GM12878 (cell line): ENCODE measurements at regions not wholly inside any gene's neighbourhood (a gene's known extent, or its start where the extent isn't known, plus 50 kb on each side); places are given as distances from the start of the nearest gene placed in this dataset.

Experiments
- CBX3 ChIP-seq: fragments of 200-600 bp; sonication (generic); IDR thresholded peaks from 2 replicates; pipeline ENCODE4 v1.6.1; 2016; ENCODE audit warnings: low read depth, borderline replicate concordance
- IRF3 ChIP-seq: fragments of 450-650 bp; IDR thresholded peaks from 2 replicates; pipeline ENCODE4 v1.6.1; 2014; ENCODE audit warnings: mild to moderate bottlenecking
- MXI1 ChIP-seq: fragments of 150-350 bp; IDR thresholded peaks from 2 replicates; pipeline ENCODE4 v1.6.1; 2011; ENCODE audit warnings: low read depth, mild to moderate bottlenecking, inconsistent platforms, low read length, improper control_type of control experiment
- MYC ChIP-seq: IDR thresholded peaks from 2 replicates; pipeline ENCODE4 v1.6.1; 2011; ENCODE audit warnings: mild to moderate bottlenecking, low read length, moderate library complexity, inconsistent platforms; ENCODE audit not compliant: insufficient read depth, insufficient replicate concordance, insufficient read length, severe bottlenecking
- PML ChIP-seq: IDR thresholded peaks from 2 replicates; pipeline ENCODE4 v1.6.1; 2012; ENCODE audit warnings: low read length, inconsistent platforms
- RAD51 ChIP-seq: fragments of 450-650 bp; IDR thresholded peaks from 2 replicates; pipeline ENCODE4 v1.6.1; 2016; ENCODE audit warnings: moderate library complexity, mild to moderate bottlenecking, inconsistent platforms
- RUNX3 ChIP-seq: IDR thresholded peaks from 2 replicates; pipeline ENCODE4 v1.6.1; 2012; ENCODE audit warnings: low read length, inconsistent platforms
- SMAD1 ChIP-seq: fragments of 450-650 bp; IDR thresholded peaks from 2 replicates; pipeline ENCODE4 v1.6.1; 2018; ENCODE audit warnings: mild to moderate bottlenecking, low read depth; ENCODE audit not compliant: partially characterized antibody
- SP1 ChIP-seq: IDR thresholded peaks from one replicate; pipeline ENCODE4 v1.6.1; 2011; ENCODE audit warnings: low read depth, low read length
- WRNIP1 ChIP-seq: IDR thresholded peaks from 2 replicates; pipeline ENCODE4 v1.6.1; 2011; ENCODE audit warnings: low read depth, low read length, improper control_type of control experiment, borderline replicate concordance
- ZBTB33 ChIP-seq: fragments of 450-650 bp; IDR thresholded peaks from 2 replicates; pipeline ENCODE4 v1.6.1; 2017; ENCODE audit warnings: mild to moderate bottlenecking
- ZNF384 ChIP-seq: IDR thresholded peaks from 2 replicates; pipeline ENCODE4 v1.6.1; 2012; ENCODE audit warnings: low read depth, mild to moderate bottlenecking, low read length, improper control_type of control experiment, borderline replicate concordance
- ZNF687 ChIP-seq: fragments of 450-650 bp; IDR thresholded peaks from 2 replicates; pipeline ENCODE4 v1.6.1; 2017; ENCODE audit warnings: mild to moderate bottlenecking, moderate library complexity
- TF ChIP-seq, protein P1 (sequence below): IDR thresholded peaks from 2 replicates; pipeline ENCODE4 v1.6.1; 2012; ENCODE audit warnings: low read length, inconsistent platforms

- TF ChIP-seq ZNF687 (no peak), SMAD1 (no peak), ZBTB33 (no peak), PML (no peak), MXI1 (no peak), WRNIP1 (no peak), RAD51 (no peak), SP1 (no peak), CBX3 (no peak), IRF3 (no peak), MYC (no peak), RUNX3 (no peak), ZNF384 (no peak)
- TF ChIP-seq, protein P1, sequence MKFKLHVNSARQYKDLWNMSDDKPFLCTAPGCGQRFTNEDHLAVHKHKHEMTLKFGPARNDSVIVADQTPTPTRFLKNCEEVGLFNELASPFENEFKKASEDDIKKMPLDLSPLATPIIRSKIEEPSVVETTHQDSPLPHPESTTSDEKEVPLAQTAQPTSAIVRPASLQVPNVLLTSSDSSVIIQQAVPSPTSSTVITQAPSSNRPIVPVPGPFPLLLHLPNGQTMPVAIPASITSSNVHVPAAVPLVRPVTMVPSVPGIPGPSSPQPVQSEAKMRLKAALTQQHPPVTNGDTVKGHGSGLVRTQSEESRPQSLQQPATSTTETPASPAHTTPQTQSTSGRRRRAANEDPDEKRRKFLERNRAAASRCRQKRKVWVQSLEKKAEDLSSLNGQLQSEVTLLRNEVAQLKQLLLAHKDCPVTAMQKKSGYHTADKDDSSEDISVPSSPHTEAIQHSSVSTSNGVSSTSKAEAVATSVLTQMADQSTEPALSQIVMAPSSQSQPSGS, result no peak
Observed at GRCh38 chr7:25424855-25425254, 196.6 kb upstream of the NPVF start (continued).
